Breast epithelium (tissue), 4 donors: ENCODE measurements at regions not wholly inside any gene's neighbourhood (a gene's known extent, or its start where the extent isn't known, plus 50 kb on each side); places are given as distances from the start of the nearest gene placed in this dataset.

Experiments used
- DNase-seq, 2 donors: peaks; one replicate each; pipeline ENCODE4 v3.0.0-alpha.2; 2019; ENCODE audit warnings: low spot score in 2 of 2
- H3K27ac ChIP-seq, 2 donors: fragments of 200-600 bp; sonication (generic) in 1 of 2; one replicate each; pipeline ENCODE4 v1.5.1; 2016 to 2019; ENCODE audit warnings: mild to moderate bottlenecking in 1 of 2
- H3K27me3 ChIP-seq, 2 donors: fragments of 200-600 bp; sonication (generic) in 1 of 2; one replicate each; pipeline versions ENCODE4 v1.5.1 to v1.6.0; 2017 to 2019; ENCODE audit warnings: control low read depth in 1 of 2, mild to moderate bottlenecking in 1 of 2
- H3K36me3 ChIP-seq: fragments of 200-600 bp; one replicate; pipeline ENCODE4 v1.5.1; 2019
- H3K4me1 ChIP-seq, 2 donors: fragments of 200-600 bp; sonication (generic); one replicate each; pipeline ENCODE4 v1.5.1; 2016 to 2019; ENCODE audit warnings: control low read depth in 1 of 2
- H3K4me3 ChIP-seq, 3 donors: fragments of 200-600 bp; sonication (generic); 1 replicate in 2 of 3; 2 replicates in 1 of 3; pipeline ENCODE4 v1.5.1; 2016 to 2019; ENCODE audit warnings: mild to moderate bottlenecking in 3 of 3, moderate library complexity in 2 of 3
- H3K9me3 ChIP-seq, 2 donors: fragments of 200-600 bp; sonication (generic) in 1 of 2; one replicate each; pipeline ENCODE4 v1.5.1; 2016 to 2019; ENCODE audit warnings: control low read depth in 1 of 2
- CTCF ChIP-seq, 3 donors: fragments of 450-650 bp; IDR thresholded peaks; one replicate each; pipeline ENCODE4 v1.5.1; 2016 to 2017; ENCODE audit warnings: antibody characterized with exemption in 3 of 3, mild to moderate bottlenecking in 3 of 3, moderate library complexity in 3 of 3
- POLR2A ChIP-seq: fragments of 450-650 bp; IDR thresholded peaks from one replicate; pipeline ENCODE4 v1.6.1; 2016; ENCODE audit warnings: antibody characterized with exemption, mild to moderate bottlenecking, moderate library complexity
- POLR2AphosphoS5 ChIP-seq, 3 donors: sonication (generic); formaldehyde crosslinking; IDR thresholded peaks; one replicate each; pipeline ENCODE4 v1.6.1; 2017; ENCODE audit warnings: antibody characterized with exemption in 3 of 3
- intact Hi-C: fragments of 100-400 bp; cut with DNase I; formaldehyde crosslinking; loops from one replicate; pipeline ENCODE4 v1.15.1; 2023; ENCODE audit warnings: low total_unique reads

GRCh38 chr2:22261165-22261564, 1123.8 kb upstream of the KLHL29 start:
- intact Hi-C loops: no loop called here
- no peak for DNase-seq
- TF ChIP-seq CTCF (IDR thresholded peaks at IDR 0.05): no peak
- no peak for TF ChIP-seq POLR2AphosphoS5 (IDR thresholded peaks at IDR 0.05)
- no peak for TF ChIP-seq POLR2A
- Histone ChIP-seq H3K4me3 (no peak overlapping the region), H3K27ac (no peak overlapping the region), H3K27me3 (no peaks in the 10 kb centered on the region), H3K9me3 (peaks cover 0 to 6% of the 10 kb centered on the region in 2 donors), H3K4me1 (no peaks in the 10 kb centered on the region), H3K36me3 (no peaks in the 10 kb centered on the region)

- H3K36me3 ChIP-seq: no peaks in the 10 kb centered on the region
- TF ChIP-seq CTCF (IDR thresholded peaks at IDR 0.05) (no peak), POLR2AphosphoS5 (IDR thresholded peaks at IDR 0.05) (no peak), POLR2A (no peak)
- no peaks in the 10 kb centered on the region for H3K27me3 ChIP-seq
- intact Hi-C loops: no loop called here
- peaks cover 0 to 12% of the 10 kb centered on the region in 2 donors for H3K9me3 ChIP-seq
- no peak overlapping the region for H3K4me3 ChIP-seq
- H3K4me1 ChIP-seq: no peaks in the 10 kb centered on the region
- no peak overlapping the region for H3K27ac ChIP-seq
- no peak for DNase-seq
Measured at GRCh38 chr2:22270341-22270740, 1114.6 kb upstream of the KLHL29 start.

- H3K36me3 ChIP-seq: no peaks in the 10 kb centered on the region
- no peak overlapping the region for H3K27ac ChIP-seq
- intact Hi-C loops: loop anchor here (2.0 kb wide), 1 partner anchor 31 kb away; no protein-coding TSS in a partner anchor
- DNase-seq: no peak
- no peaks in the 10 kb centered on the region for H3K4me1 ChIP-seq
- H3K4me3 ChIP-seq: no peak overlapping the region
- TF ChIP-seq POLR2AphosphoS5 (IDR thresholded peaks at IDR 0.05): no peak
- TF ChIP-seq CTCF (IDR thresholded peaks at IDR 0.05): no peak
- no peak for TF ChIP-seq POLR2A
- H3K9me3 ChIP-seq: peaks cover 0 to 12% of the 10 kb centered on the region in 2 donors
- H3K27me3 ChIP-seq: no peaks in the 10 kb centered on the region
Measured at GRCh38 chr2:22273853-22274252, 1111.1 kb upstream of the KLHL29 start.

GRCh38 chr2:22274661-22275060, 1110.3 kb upstream of the KLHL29 start:
- intact Hi-C loops: loop anchor here (2.0 kb wide), 1 partner anchor 32 kb away; no protein-coding TSS in a partner anchor
- no peak for DNase-seq

GRCh38 chr2:22276696-22277095, 1108.3 kb upstream of the KLHL29 start:
- no peak overlapping the region for H3K4me3 ChIP-seq
- no peaks in the 10 kb centered on the region for H3K36me3 ChIP-seq
- TF ChIP-seq POLR2A (no peak), POLR2AphosphoS5 (IDR thresholded peaks at IDR 0.05) (no peak), CTCF (IDR thresholded peaks at IDR 0.05) (no peak)
- H3K27me3 ChIP-seq: no peaks in the 10 kb centered on the region
- no peaks in the 10 kb centered on the region for H3K9me3 ChIP-seq
- no peak overlapping the region for H3K27ac ChIP-seq
- no peaks in the 10 kb centered on the region for H3K4me1 ChIP-seq
- intact Hi-C loops: no loop called here
- no peak for DNase-seq

More at GRCh38 chr2:22274661-22275060, 1110.3 kb upstream of the KLHL29 start:
- TF ChIP-seq CTCF (IDR thresholded peaks at IDR 0.05) (no peak), POLR2AphosphoS5 (IDR thresholded peaks at IDR 0.05) (no peak), POLR2A (no peak)
- H3K36me3 ChIP-seq: no peaks in the 10 kb centered on the region
- no peak overlapping the region for H3K27ac ChIP-seq
- no peaks in the 10 kb centered on the region for H3K4me1 ChIP-seq
- peaks cover 0 to 9% of the 10 kb centered on the region in 2 donors for H3K9me3 ChIP-seq
- no peaks in the 10 kb centered on the region for H3K27me3 ChIP-seq
- no peak overlapping the region for H3K4me3 ChIP-seq
